ENCODE measurements at regions not wholly inside any gene's neighbourhood (a gene's known extent, or its start where the extent isn't known, plus 50 kb on each side); places are given as distances from the start of the nearest gene placed in this dataset.
"Not testable (repeated sequence)": the region's sequence is repeated elsewhere in the genome, so short reads cannot be mapped to it uniquely, and the experiment has no call there.

- no peak for ATAC-seq
Measured at GRCh38 chr22:49721211-49721763, 106.4 kb downstream of the BRD1 start.

- no peak for ATAC-seq
Measured at GRCh38 chr22:49720279-49720959, 107.3 kb downstream of the BRD1 start.

GRCh38 chr22:49719046-49719445 is 108.6 kb downstream of the BRD1 start:
- ATAC-seq = no peak

- ATAC-seq = no peak
Measured at GRCh38 chr22:49718396-49718795, 109.3 kb downstream of the BRD1 start.

- ATAC-seq = no peak
Measured at GRCh38 chr22:49717322-49717919, 110.3 kb downstream of the BRD1 start.

GRCh38 chr22:49716441-49716840 is 111.2 kb downstream of the BRD1 start:
- no peak for ATAC-seq

- no peak for ATAC-seq
Measured at GRCh38 chr22:49715450-49715849, 112.2 kb downstream of the BRD1 start.

GRCh38 chr22:49713003-49713402 is 114.7 kb downstream of the BRD1 start:
- ATAC-seq = no peak

GRCh38 chr22:49712195-49712791 is 115.4 kb downstream of the BRD1 start:
- no peak for ATAC-seq

- ATAC-seq = no peak
Measured at GRCh38 chr22:49710746-49711145, 116.9 kb downstream of the BRD1 start.

- ATAC-seq = no peak
Measured at GRCh38 chr22:49709464-49709863, 118.2 kb downstream of the BRD1 start.

GRCh38 chr22:49705972-49706352 is 121.7 kb downstream of the BRD1 start:
- no peak for ATAC-seq

- ATAC-seq = no peak
Measured at GRCh38 chr22:49705216-49705971, 122.3 kb downstream of the BRD1 start.

GRCh38 chr22:49704345-49705215 is 123.1 kb downstream of the BRD1 start:
- no peak for ATAC-seq

GRCh38 chr22:49703990-49704344 is 123.7 kb downstream of the BRD1 start:
- no peak for ATAC-seq

GRCh38 chr22:49703505-49703904 is 124.2 kb downstream of the BRD1 start:
- ATAC-seq = no peak

- no peak for ATAC-seq
Measured at GRCh38 chr22:49702068-49702397, 125.6 kb downstream of the BRD1 start.

GRCh38 chr22:49701380-49702067 is 126.1 kb downstream of the BRD1 start:
- no peak for ATAC-seq

- no peak for ATAC-seq
Measured at GRCh38 chr22:49699928-49700498, 127.7 kb downstream of the BRD1 start.

- no peak for ATAC-seq
Measured at GRCh38 chr22:49699476-49699875, 128.2 kb downstream of the BRD1 start.

GRCh38 chr22:49698616-49699015 is 129.1 kb downstream of the BRD1 start:
- ATAC-seq = not testable (repeated sequence)

- no peak for ATAC-seq
Measured at GRCh38 chr22:49697047-49697446, 130.6 kb downstream of the BRD1 start.

Data from activated CD4-positive, CD25-positive, alpha-beta regulatory T cell treated with anti-CD3 and anti-CD28 coated beads, Interleukin-2, amount 50 U/mL, for 24 hours (primary cell).